Dendritic cell treated with granulocyte-macrophage colony-stimulating factor and Interleukin-4, amounts not matched to agents 40 ng/mL and 50 ng/mL, for 4 days (primary cell): ENCODE measurements at regions not wholly inside any gene's neighbourhood (a gene's known extent, or its start where the extent isn't known, plus 50 kb on each side); places are given as distances from the start of the nearest gene placed in this dataset.

Source experiments
- H3K27ac Mint-ChIP-seq: one replicate; pipeline ENCODE4 v1.8.0; 2022; ENCODE audit warnings: mild to moderate bottlenecking, mixed read lengths
- H3K27me3 Mint-ChIP-seq: one replicate; pipeline ENCODE4 v1.8.0; 2022; ENCODE audit warnings: mild to moderate bottlenecking, mixed read lengths
- H3K36me3 Mint-ChIP-seq: one replicate; pipeline ENCODE4 v1.8.0; 2022; ENCODE audit warnings: low read depth, mixed read lengths
- H3K4me1 Mint-ChIP-seq: one replicate; pipeline ENCODE4 v1.8.0; 2022; ENCODE audit warnings: low read depth, mixed read lengths
- H3K4me3 Mint-ChIP-seq: one replicate; pipeline ENCODE4 v1.8.0; 2022; ENCODE audit warnings: mild to moderate bottlenecking, moderate library complexity, mixed read lengths
- H3K9me3 Mint-ChIP-seq: one replicate; pipeline ENCODE4 v1.8.0; 2022; ENCODE audit warnings: mixed read lengths
- intact Hi-C: fragments of 100-400 bp; cut with micrococcal nuclease; formaldehyde crosslinking; loops from one replicate; pipeline ENCODE4 v1.15.0; 2022

- intact Hi-C loops = no loop called here
- no peaks in the 10 kb centered on the region for H3K4me1 Mint-ChIP-seq
- no peak overlapping the region for H3K4me3 Mint-ChIP-seq
- no peaks in the 10 kb centered on the region for H3K36me3 Mint-ChIP-seq
- no peaks in the 10 kb centered on the region for H3K9me3 Mint-ChIP-seq
- H3K27me3 Mint-ChIP-seq = no peaks in the 10 kb centered on the region
- H3K27ac Mint-ChIP-seq = no peak overlapping the region
Measured at GRCh38 chr9:106503759-106504158, 359.2 kb upstream of the ZNF462 start.

GRCh38 chr9:106526716-106527204, 336.2 kb upstream of the ZNF462 start:
- H3K4me3 Mint-ChIP-seq = no peak overlapping the region
- intact Hi-C loops = no loop called here
- no peaks in the 10 kb centered on the region for H3K36me3 Mint-ChIP-seq
- H3K4me1 Mint-ChIP-seq = no peaks in the 10 kb centered on the region
- H3K27me3 Mint-ChIP-seq = no peaks in the 10 kb centered on the region
- H3K9me3 Mint-ChIP-seq = peaks cover 20% of the 10 kb centered on the region
- no peak overlapping the region for H3K27ac Mint-ChIP-seq

GRCh38 chr9:106528158-106528557, 334.8 kb upstream of the ZNF462 start:
- intact Hi-C loops = no loop called here
- Mint-ChIP-seq H3K9me3 (peaks cover 9% of the 10 kb centered on the region), H3K27me3 (no peaks in the 10 kb centered on the region), H3K4me3 (no peak overlapping the region), H3K4me1 (no peaks in the 10 kb centered on the region), H3K36me3 (no peaks in the 10 kb centered on the region), H3K27ac (no peak overlapping the region)

- Mint-ChIP-seq H3K27ac (no peak overlapping the region), H3K9me3 (no peaks in the 10 kb centered on the region)
- intact Hi-C loops = no loop called here
Measured at GRCh38 chr9:106529616-106530015, 333.4 kb upstream of the ZNF462 start.

GRCh38 chr9:106531491-106531890, 331.5 kb upstream of the ZNF462 start:
- H3K4me1 Mint-ChIP-seq = no peaks in the 10 kb centered on the region
- no peaks in the 10 kb centered on the region for H3K9me3 Mint-ChIP-seq
- H3K27me3 Mint-ChIP-seq = no peaks in the 10 kb centered on the region
- no peak overlapping the region for H3K27ac Mint-ChIP-seq
- intact Hi-C loops = no loop called here
- H3K36me3 Mint-ChIP-seq = no peaks in the 10 kb centered on the region
- H3K4me3 Mint-ChIP-seq = no peak overlapping the region

More at GRCh38 chr9:106529616-106530015, 333.4 kb upstream of the ZNF462 start:
- H3K4me3 Mint-ChIP-seq = no peak overlapping the region
- no peaks in the 10 kb centered on the region for H3K36me3 Mint-ChIP-seq
- no peaks in the 10 kb centered on the region for H3K27me3 Mint-ChIP-seq
- H3K4me1 Mint-ChIP-seq = no peaks in the 10 kb centered on the region

- no peaks in the 10 kb centered on the region for H3K36me3 Mint-ChIP-seq
- no peak overlapping the region for H3K27ac Mint-ChIP-seq
- no peaks in the 10 kb centered on the region for H3K9me3 Mint-ChIP-seq
- H3K27me3 Mint-ChIP-seq = no peaks in the 10 kb centered on the region
- H3K4me3 Mint-ChIP-seq = no peak overlapping the region
- intact Hi-C loops = no loop called here
- H3K4me1 Mint-ChIP-seq = no peaks in the 10 kb centered on the region
Measured at GRCh38 chr9:106532306-106533015, 330.5 kb upstream of the ZNF462 start.

GRCh38 chr9:106534800-106535199, 328.2 kb upstream of the ZNF462 start:
- intact Hi-C loops = no loop called here
- Mint-ChIP-seq H3K9me3 (no peaks in the 10 kb centered on the region), H3K27me3 (no peaks in the 10 kb centered on the region), H3K4me1 (no peaks in the 10 kb centered on the region), H3K36me3 (no peaks in the 10 kb centered on the region), H3K27ac (no peak overlapping the region), H3K4me3 (no peak overlapping the region)

GRCh38 chr9:106535439-106535838, 327.5 kb upstream of the ZNF462 start:
- Mint-ChIP-seq H3K4me3 (no peak overlapping the region), H3K4me1 (no peaks in the 10 kb centered on the region), H3K27me3 (no peaks in the 10 kb centered on the region), H3K27ac (no peak overlapping the region), H3K9me3 (no peaks in the 10 kb centered on the region), H3K36me3 (no peaks in the 10 kb centered on the region)
- intact Hi-C loops = no loop called here

- intact Hi-C loops = no loop called here
- no peak overlapping the region for H3K4me3 Mint-ChIP-seq
- H3K4me1 Mint-ChIP-seq = no peaks in the 10 kb centered on the region
- H3K9me3 Mint-ChIP-seq = peaks cover 5% of the 10 kb centered on the region
- H3K27ac Mint-ChIP-seq = no peak overlapping the region
- H3K36me3 Mint-ChIP-seq = no peaks in the 10 kb centered on the region
- H3K27me3 Mint-ChIP-seq = no peaks in the 10 kb centered on the region
Measured at GRCh38 chr9:106557996-106558667, 304.8 kb upstream of the ZNF462 start.

GRCh38 chr9:106560540-106560939, 302.4 kb upstream of the ZNF462 start:
- Mint-ChIP-seq H3K36me3 (no peaks in the 10 kb centered on the region), H3K4me3 (no peak overlapping the region), H3K27ac (no peak overlapping the region), H3K4me1 (no peaks in the 10 kb centered on the region), H3K27me3 (no peaks in the 10 kb centered on the region), H3K9me3 (peaks cover 10% of the 10 kb centered on the region)
- intact Hi-C loops = no loop called here

- no peaks in the 10 kb centered on the region for H3K4me1 Mint-ChIP-seq
- no peaks in the 10 kb centered on the region for H3K36me3 Mint-ChIP-seq
- H3K27ac Mint-ChIP-seq = no peak overlapping the region
- peaks cover 27% of the 10 kb centered on the region for H3K9me3 Mint-ChIP-seq
- intact Hi-C loops = no loop called here
- no peak overlapping the region for H3K4me3 Mint-ChIP-seq
- no peaks in the 10 kb centered on the region for H3K27me3 Mint-ChIP-seq
Measured at GRCh38 chr9:106575823-106576222, 287.1 kb upstream of the ZNF462 start.

- Mint-ChIP-seq H3K4me1 (no peaks in the 10 kb centered on the region), H3K4me3 (no peak overlapping the region), H3K27me3 (no peaks in the 10 kb centered on the region), H3K9me3 (peaks cover 25% of the 10 kb centered on the region), H3K27ac (no peak overlapping the region), H3K36me3 (no peaks in the 10 kb centered on the region)
- intact Hi-C loops = no loop called here
Measured at GRCh38 chr9:106576232-106576760, 286.7 kb upstream of the ZNF462 start.

GRCh38 chr9:106577121-106577520, 285.8 kb upstream of the ZNF462 start:
- Mint-ChIP-seq H3K9me3 (peaks cover 25% of the 10 kb centered on the region), H3K27ac (no peak overlapping the region), H3K4me3 (no peak overlapping the region), H3K36me3 (no peaks in the 10 kb centered on the region), H3K4me1 (no peaks in the 10 kb centered on the region), H3K27me3 (no peaks in the 10 kb centered on the region)
- intact Hi-C loops = no loop called here

- intact Hi-C loops = no loop called here
- H3K27ac Mint-ChIP-seq = no peak overlapping the region
- no peaks in the 10 kb centered on the region for H3K4me1 Mint-ChIP-seq
- H3K4me3 Mint-ChIP-seq = no peak overlapping the region
- no peaks in the 10 kb centered on the region for H3K36me3 Mint-ChIP-seq
- H3K27me3 Mint-ChIP-seq = no peaks in the 10 kb centered on the region
- peaks cover 21% of the 10 kb centered on the region for H3K9me3 Mint-ChIP-seq
Measured at GRCh38 chr9:106580546-106580945, 282.4 kb upstream of the ZNF462 start.
